Heart left ventricle (tissue), 16 donors: ENCODE measurements at regions not wholly inside any gene's neighbourhood (a gene's known extent, or its start where the extent isn't known, plus 50 kb on each side); places are given as distances from the start of the nearest gene placed in this dataset.
A peak's percentile ranks its signal among the peaks of the same experiment; 100 is the strongest.

Source experiments
- ATAC-seq, 4 donors: fragments of 200-7000 bp; cut with Tn5 transposase; one replicate each; pipeline ENCODE4 v1.9.1; 2020 to 2022; ENCODE audit warnings: moderate library complexity in 4 of 4, mild to moderate bottlenecking in 3 of 4, moderate number of reproducible peaks in 1 of 4
- DNase-seq, 5 donors: peaks; one replicate each; pipeline ENCODE4 v3.0.0-alpha.2; 2020
- H3K27ac ChIP-seq, 12 donors: fragments of 200-600 bp; sonication (generic) in 4 of 12; one replicate each; pipeline versions ENCODE4 v1.5.0 to v1.8.0; 2016 to 2022; ENCODE audit warnings: mild to moderate bottlenecking in 2 of 12
- H3K27me3 ChIP-seq, 9 donors: fragments of 200-600 bp; sonication (generic) in 2 of 9; one replicate each; pipeline versions ENCODE4 v1.5.1 to v1.8.0; 2016 to 2022; ENCODE audit warnings: mild to moderate bottlenecking in 3 of 9
- H3K36me3 ChIP-seq, 9 donors: fragments of 200-600 bp; sonication (generic) in 2 of 9; one replicate each; pipeline versions ENCODE4 v1.5.0 to v1.8.0; 2018 to 2022; ENCODE audit warnings: mild to moderate bottlenecking in 2 of 9
- H3K4me1 ChIP-seq, 12 donors: fragments of 200-600 bp; sonication (generic) in 4 of 12; one replicate each; pipeline versions ENCODE4 v1.5.0 to v1.8.0; 2016 to 2022; ENCODE audit warnings: mild to moderate bottlenecking in 3 of 12
- H3K4me3 ChIP-seq, 12 donors: fragments of 200-600 bp; sonication (generic) in 4 of 12; one replicate each; pipeline versions ENCODE4 v1.5.0 to v1.8.0; 2017 to 2022; ENCODE audit warnings: mild to moderate bottlenecking in 9 of 12, moderate library complexity in 4 of 12
- H3K9me3 ChIP-seq, 12 donors: fragments of 200-600 bp; sonication (generic) in 4 of 12; one replicate each; pipeline versions ENCODE4 v1.5.0 to v1.8.0; 2016 to 2022; ENCODE audit warnings: mild to moderate bottlenecking in 1 of 12
- CTCF ChIP-seq, 12 donors: fragments of 200-600 bp; sonication (generic) in 4 of 12; IDR thresholded peaks; one replicate each; pipeline versions ENCODE4 v1.5.0 to v1.8.0; 2018 to 2022; ENCODE audit warnings: antibody characterized with exemption in 12 of 12, mild to moderate bottlenecking in 5 of 12
- POLR2A ChIP-seq, 2 donors: fragments of 450-650 bp; IDR thresholded peaks; one replicate each; pipeline ENCODE4 v1.6.1; 2017; ENCODE audit warnings: antibody characterized with exemption in 2 of 2, mild to moderate bottlenecking in 2 of 2, moderate library complexity in 2 of 2
- WGBS, 4 donors: extraction: QIAGEN DNeasy Blood & Tissue Kit in 2 of 4; methylation state at CpG; one replicate each; pipeline versions ENCODE4 v1.1.5 to v1.1.7; 2013 to 2018; 5-methylcytosine and 5-hydroxymethylcytosine counted together
- intact Hi-C, 10 donors: fragments of 100-400 bp; cut with DNase I; formaldehyde crosslinking; loops; one replicate each; pipeline versions ENCODE4 v1.11.1 to v1.14.2; 2022
- donor health status: ischemic (EF 13 %, LVEDD 7.1; RV severe dilation, severe dysfunction).
- donor health status: healthy with polysubstance abuse.
- donor health status: DM: no; HTN: yes; CAD: no.
- donor health status: DM: no; HTN: no; CAD: no.
- donor health status: ischemic (EF 25% LVEDD 6.9; RV normal size, moderate dysfunction).
- donor health status: ischemic (EF 25% LVEDD 5.7; RV mildly dilated, moderate dysfunction).
- donor health status: healthy.
- donor health status: DM: yes; HTN: yes; CAD: no.
- donor health status: ischemic (EF 35%, LVEDD 5.7; RV mildly dilated, moderate dysfunction).
- donor health status: nonischemic (EF 11% LVEDD 7.7; RV severe dilation, severe dysfunction).
- donor health status: DM: yes; HTN: yes; CAD: no.
- donor health status: PGD.
- donor health status: ischemic (EF 29% LVEDD 5.4; RV normal size, mild dysfunction).
- donor health status: nonischemic (EF 23%, LVEDD 6.1; RV moderate dilation, normal function).

GRCh38 chr7:25855854-25856782 lies 295.9 kb upstream of the NFE2L3 start:
- TF ChIP-seq CTCF (IDR thresholded peaks at IDR 0.05) (no peak), POLR2A (IDR thresholded peaks at IDR 0.05) (no peak)
- 13 to 25% (median 19%) methylated on average over 22 of the region's 22 CpGs for WGBS, 4 donors
- DNase-seq (no peak), ATAC-seq (no peak)
- Histone ChIP-seq H3K36me3 (no peaks in the 10 kb centered on the region), H3K27me3 (peaks cover 49 to 98% (median 92%) of the 10 kb centered on the region in 9 donors), H3K4me3 (peak overlapping the region in 10 of 12 donors; percentile 17 to 57 (median 48)), H3K9me3 (no peaks in the 10 kb centered on the region), H3K27ac (peak overlapping the region in 6 of 12 donors; percentile 24 to 80 (median 54)), H3K4me1 (peaks cover 0 to 47% (median 16%) of the 10 kb centered on the region in 12 donors)
- intact Hi-C loops: loop anchor here in 4 of 10 donors (2.0 to 10.0 kb wide), 4 partner anchors 221 to 1309 kb away; partner anchors contain the start of gene HOXA9 (in 1 of the 4)

- peak overlapping the region in 11 of 12 donors; percentile 17 to 57 (median 47) for H3K4me3 ChIP-seq
- DNase-seq (no peak), ATAC-seq (peak in 1 of 4 donors; percentile 7)
- peaks cover 0 to 8% (median 0%) of the 10 kb centered on the region in 12 donors for H3K9me3 ChIP-seq
- H3K27me3 ChIP-seq: peaks cover 52 to 100% (median 96%) of the 10 kb centered on the region in 9 donors
- H3K36me3 ChIP-seq: no peaks in the 10 kb centered on the region
- H3K4me1 ChIP-seq: peaks cover 0 to 41% (median 5%) of the 10 kb centered on the region in 12 donors
- WGBS, 4 donors: 6 to 7% (median 7%) methylated on average over 21 of the region's 21 CpGs
- TF ChIP-seq CTCF (IDR thresholded peaks at IDR 0.05) (no peak), POLR2A (IDR thresholded peaks at IDR 0.05) (no peak)
- intact Hi-C loops: loop anchor here in 3 of 10 donors (10.0 kb wide), 3 partner anchors 223 to 1307 kb away; partner anchors contain the start of gene HOXA9 (in 1 of the 3)
- peak overlapping the region in 1 of 12 donors; percentile 80 for H3K27ac ChIP-seq
Observed at GRCh38 chr7:25857376-25858067, 294.5 kb upstream of the NFE2L3 start.

GRCh38 chr7:25858200-25858524 lies 293.8 kb upstream of the NFE2L3 start:
- Histone ChIP-seq H3K36me3 (no peaks in the 10 kb centered on the region), H3K4me3 (no peak overlapping the region), H3K27ac (no peak overlapping the region), H3K9me3 (peaks cover 0 to 8% (median 0%) of the 10 kb centered on the region in 12 donors), H3K4me1 (peaks cover 0 to 41% (median 4%) of the 10 kb centered on the region in 12 donors), H3K27me3 (peaks cover 54 to 100% (median 96%) of the 10 kb centered on the region in 9 donors)
- DNase-seq: no peak
- ATAC-seq: no peak
- intact Hi-C loops: loop anchor here in 3 of 10 donors (10.0 kb wide), 3 partner anchors 223 to 1307 kb away; partner anchors contain the start of gene HOXA9 (in 1 of the 3)
- no peak for TF ChIP-seq CTCF (IDR thresholded peaks at IDR 0.05)
- WGBS, 4 donors: 9 to 20% (median 14%) methylated on average over 9 of the region's 9 CpGs
